VCaP (cell line): ENCODE measurements at regions not wholly inside any gene's neighbourhood (a gene's known extent, or its start where the extent isn't known, plus 50 kb on each side); places are given as distances from the start of the nearest gene placed in this dataset.

Source experiments
- H3K27ac ChIP-seq: fragments of 450-650 bp; 2 replicates; pipeline ENCODE4 v1.5.1; 2017
- CTCF ChIP-seq: fragments of 450-650 bp; conservative IDR thresholded peaks from 2 replicates; pipeline ENCODE4 v1.5.1; 2017; ENCODE audit warnings: mild to moderate bottlenecking, moderate library complexity

DNA sequence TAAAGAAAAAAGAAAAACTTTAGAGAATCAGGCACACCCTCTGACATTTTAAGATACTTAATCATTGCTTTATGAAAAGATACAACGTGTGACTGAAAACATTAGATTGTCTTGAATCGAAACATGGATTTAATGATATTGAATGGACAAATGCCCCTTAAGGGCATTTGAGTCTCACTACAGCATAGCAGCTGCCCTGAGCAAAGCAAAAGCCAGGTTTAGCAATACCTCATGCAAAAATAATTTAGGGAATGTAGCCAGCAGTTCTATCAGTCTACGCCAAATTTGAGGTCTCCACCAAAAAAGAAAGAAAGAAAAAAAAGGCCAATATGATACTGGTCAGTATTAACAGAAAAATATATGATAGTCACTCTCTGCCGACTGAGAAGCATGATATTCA, 56.6 kb upstream of the LMNB1 start:
- no peak for TF ChIP-seq CTCF
- no peak overlapping the region for H3K27ac ChIP-seq

DNA sequence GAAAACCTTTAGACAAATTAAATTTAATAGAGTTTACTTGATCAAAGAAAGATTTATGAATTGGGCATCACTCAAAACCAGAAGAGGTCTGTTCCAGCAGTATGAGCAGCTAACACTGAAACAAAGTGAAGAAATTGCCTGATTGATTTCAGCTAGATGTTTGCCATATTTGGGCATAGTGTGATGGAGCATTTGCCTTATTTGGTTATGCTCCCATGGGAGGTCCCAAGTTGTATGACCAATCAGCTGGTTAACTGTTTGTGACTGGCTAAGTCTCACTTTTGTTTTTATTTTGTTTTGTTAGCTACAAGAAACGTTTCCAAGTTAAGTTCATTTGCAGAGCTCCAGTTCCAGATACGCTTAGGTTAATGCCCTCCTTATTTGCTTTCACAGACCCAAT, 53.3 kb upstream of the LMNB1 start:
- TF ChIP-seq CTCF, result no peak
- no peak overlapping the region for H3K27ac ChIP-seq
